OCI-M1 (cell line): ENCODE measurements at regions not wholly inside any gene's neighbourhood (a gene's known extent, or its start where the extent isn't known, plus 50 kb on each side); places are given as distances from the start of the nearest gene placed in this dataset.
A peak's percentile ranks its signal among the peaks of the same experiment; 100 is the strongest.
"Not testable (repeated sequence)": the region's sequence is repeated elsewhere in the genome, so short reads cannot be mapped to it uniquely, and the experiment has no call there.

Source experiments
- DNase-seq: peaks from one replicate; lab custom pipeline; 2025; lab: John Stamatoyannopoulos, UW

GRCh38 chr6:67879105-67879904, 755.8 kb upstream of the ADGRB3 start:
- peak; percentile 73 for DNase-seq

GRCh38 chr6:67878216-67878615, 756.9 kb upstream of the ADGRB3 start:
- not testable (repeated sequence) for DNase-seq

DNA sequence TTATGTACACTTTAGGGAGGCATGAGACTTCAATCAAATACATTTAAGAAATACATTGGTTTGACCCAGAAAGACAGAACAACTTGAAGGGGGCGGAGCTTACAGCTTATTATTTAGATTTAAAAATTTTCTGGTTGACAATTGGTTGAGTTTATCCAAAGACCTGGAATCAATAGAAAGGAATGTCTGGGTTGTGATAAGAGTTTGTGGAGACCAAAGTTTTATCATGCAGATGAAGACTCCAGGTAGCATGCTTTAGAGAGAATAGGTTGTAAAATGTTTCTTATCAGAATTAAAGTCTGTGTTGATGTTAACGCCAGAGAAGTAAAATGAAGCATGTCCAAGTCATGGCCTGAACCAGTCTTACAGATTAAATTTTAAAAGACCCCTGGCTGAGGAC, 757.8 kb upstream of the ADGRB3 start:
- no peak for DNase-seq

- DNase-seq = no peak
These were observed 759.2 kb upstream of the ADGRB3 start for GRCh38 chr6:67875877-67876383.

- DNase-seq = no peak
These were observed 764.8 kb upstream of the ADGRB3 start for GRCh38 chr6:67870321-67870720.

DNA sequence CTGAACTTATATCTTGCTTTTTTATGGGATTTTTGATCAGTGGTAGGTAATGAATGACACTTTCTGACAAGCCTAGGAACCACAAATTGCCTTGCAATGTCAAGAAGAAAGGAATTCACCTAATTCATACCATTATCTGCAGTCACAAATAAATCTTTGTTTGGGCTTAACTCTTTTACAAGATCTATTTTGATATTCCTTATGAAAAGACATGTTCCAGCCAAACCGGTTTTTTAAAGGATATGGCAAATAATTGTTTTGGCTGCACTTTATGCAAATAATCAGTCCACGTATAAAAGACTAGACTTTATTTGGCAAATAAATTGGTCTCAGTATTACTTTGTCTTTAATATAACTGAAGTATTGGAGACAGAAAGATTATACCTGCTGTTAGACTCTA, 771.7 kb upstream of the ADGRB3 start:
- DNase-seq = no peak

- DNase-seq = no peak
These were observed 781.0 kb upstream of the ADGRB3 start for GRCh38 chr6:67854098-67854497.

DNA sequence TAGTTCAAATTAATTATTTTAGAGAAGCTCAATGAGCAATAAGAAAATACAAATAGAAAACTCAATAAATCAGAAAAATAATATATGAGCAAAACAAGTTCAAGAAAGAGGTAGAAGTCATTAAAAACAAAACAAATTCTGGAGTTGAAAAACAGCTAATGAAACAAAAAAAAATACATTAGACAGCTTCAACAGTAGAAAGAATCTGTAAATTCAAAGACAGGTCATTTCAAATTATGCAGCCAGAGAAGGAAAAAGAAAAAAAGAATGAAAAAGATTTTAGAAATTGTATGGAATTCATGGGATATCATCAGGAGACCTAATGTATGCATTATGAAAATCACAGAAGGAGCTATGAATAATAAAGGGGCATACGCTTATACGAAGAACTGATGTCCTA, 795.3 kb upstream of the ADGRB3 start:
- DNase-seq = no peak

- no peak for DNase-seq
These were observed 809.7 kb upstream of the ADGRB3 start for GRCh38 chr6:67825201-67825895.

DNA sequence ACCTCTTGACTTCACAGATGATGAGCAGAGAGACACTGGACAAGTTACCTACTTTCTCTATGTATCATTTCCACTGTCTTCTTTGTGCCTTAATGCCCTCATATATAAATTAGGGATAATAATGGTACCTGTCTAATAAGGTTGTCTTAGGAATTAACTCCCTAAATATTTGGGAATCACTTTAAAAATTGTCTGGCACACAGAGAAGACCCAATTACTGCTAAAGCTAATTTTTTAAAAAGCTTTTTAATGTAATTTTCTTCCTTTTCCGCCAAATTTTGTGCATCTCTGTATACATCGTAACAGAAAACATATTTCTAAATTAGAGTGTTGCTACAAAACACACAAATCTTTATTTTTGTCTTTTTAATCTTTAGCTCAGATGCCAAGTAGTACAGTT, 816.8 kb upstream of the ADGRB3 start:
- no peak for DNase-seq

DNA sequence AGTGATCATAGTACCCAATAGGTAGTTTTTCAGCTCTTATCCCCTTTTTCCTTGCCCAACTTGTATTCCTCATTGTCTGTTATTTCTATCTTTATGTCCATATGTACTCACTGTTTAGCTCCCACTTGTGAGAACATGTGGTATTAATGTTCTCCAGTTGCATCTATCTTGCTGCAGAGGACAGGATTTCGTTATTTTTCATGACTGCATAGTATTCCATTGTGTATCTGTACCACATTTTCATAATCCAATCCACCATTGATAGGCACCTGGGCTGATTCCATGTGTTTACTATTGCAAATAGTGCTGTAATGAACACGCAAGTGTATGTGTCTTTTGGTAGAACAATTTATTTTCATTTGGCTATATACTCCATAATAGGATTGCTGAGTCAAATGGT, 819.5 kb upstream of the ADGRB3 start:
- no peak for DNase-seq

DNA sequence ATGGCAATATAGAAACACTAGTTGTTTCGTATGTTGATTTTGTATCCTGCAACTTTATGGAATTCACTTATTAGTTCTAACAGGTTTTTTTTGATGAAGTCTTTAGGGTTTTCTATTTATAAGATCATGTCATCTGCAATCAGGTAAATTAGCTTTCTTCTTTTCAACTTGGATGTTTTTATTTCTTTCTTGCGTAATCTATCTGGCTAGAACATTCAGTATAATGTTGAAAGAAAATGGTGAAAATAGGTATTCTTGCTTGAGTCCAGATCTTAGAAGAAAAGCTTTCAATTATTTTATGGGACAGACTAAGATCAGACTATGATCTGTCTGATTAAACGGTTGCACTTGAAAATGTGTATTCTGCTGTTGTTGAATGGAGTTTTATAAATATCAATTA, 820.8 kb upstream of the ADGRB3 start:
- DNase-seq = no peak

- DNase-seq = no peak
These were observed 822.4 kb upstream of the ADGRB3 start for GRCh38 chr6:67812693-67813092.

DNA sequence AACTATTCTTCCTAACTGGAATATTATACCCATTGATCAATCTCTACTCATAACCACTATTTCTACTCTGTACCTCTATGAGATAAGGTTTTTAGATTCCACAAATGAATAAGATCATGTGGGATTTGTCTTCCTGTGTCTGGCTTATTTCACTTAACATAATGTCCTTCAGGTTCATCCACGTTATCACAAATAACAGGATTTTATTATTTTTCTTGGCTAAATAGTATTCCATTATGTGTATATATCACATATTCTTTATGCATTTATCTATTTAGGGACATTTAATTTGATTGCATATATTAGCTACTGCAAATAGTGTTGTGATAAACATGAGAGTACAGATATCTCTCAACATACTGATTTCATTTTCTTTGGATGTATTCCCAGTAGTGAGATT, 823.0 kb upstream of the ADGRB3 start:
- DNase-seq = no peak

DNA sequence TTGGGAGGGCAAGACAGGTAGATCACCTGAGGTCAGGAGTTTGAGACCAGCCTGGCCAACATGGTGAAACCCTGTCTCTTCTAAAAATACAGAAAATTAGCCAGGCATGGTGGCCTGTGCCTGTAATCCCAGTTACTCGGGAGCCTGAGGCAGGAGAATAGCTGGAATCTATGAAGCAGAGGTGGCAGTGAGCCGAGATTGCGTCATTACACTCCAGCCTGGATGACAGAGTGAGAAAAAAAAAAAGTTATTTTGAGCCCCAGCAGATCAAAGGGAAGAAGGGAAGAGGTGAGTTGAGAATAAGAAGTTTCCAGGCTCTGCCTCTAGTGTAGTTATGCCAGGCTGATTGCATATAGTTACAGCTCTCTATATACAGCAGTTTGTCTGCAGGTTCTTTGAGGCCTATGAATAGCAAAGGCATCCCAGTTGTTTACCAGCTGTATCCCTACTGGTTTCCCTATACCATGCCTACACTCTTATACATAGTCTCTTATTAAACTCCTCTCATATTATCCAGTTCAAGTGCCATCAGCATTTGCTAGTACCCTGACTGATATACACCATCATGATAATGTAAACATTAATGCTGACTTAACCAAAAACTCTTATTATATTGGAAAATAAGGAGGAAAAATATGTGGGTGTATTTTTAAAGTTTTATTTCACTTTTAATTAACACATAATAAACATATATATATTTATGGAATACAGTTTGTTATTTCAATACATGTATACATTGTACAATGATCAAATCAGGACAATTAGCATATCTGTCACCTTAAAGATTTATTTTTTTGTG, 823.6 kb upstream of the ADGRB3 start:
- no peak for DNase-seq

DNA sequence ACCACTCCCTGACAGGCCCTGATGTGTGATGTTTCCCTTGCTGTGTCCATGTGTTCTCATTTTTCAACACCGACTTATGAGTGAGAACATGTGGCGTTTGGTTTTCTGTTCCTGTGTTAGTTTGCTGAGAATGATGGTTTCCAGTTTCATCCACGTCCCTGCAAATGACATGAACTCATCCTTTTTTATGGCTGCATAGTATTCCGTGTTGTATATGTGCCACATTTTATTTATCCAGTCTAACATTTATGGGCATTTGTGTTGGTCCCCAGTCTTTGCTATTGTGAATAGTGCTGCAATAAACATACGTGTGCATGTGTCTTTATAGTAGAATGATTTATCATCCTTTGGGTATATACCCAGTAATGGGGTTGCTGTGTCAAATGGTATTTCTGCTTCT, 830.3 kb upstream of the ADGRB3 start:
- DNase-seq = not testable (repeated sequence)

DNA sequence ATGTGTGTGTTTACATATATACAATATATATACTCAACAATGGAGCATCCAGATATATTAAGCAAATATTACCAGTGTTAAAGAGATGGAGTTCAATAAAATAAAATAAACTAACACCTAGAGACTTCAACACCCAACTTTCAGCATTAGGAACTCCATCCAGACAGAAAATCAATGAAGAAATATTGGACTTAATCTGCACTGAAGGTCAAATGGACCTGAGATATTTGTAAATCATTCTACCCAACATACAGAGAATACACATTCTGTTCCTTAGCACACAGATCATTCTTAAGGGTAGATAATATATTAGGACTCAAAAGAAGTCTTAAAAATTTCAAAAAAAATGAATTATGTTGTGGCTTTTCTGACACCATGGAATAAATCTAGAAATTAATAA, 832.3 kb upstream of the ADGRB3 start:
- DNase-seq = no peak

DNA sequence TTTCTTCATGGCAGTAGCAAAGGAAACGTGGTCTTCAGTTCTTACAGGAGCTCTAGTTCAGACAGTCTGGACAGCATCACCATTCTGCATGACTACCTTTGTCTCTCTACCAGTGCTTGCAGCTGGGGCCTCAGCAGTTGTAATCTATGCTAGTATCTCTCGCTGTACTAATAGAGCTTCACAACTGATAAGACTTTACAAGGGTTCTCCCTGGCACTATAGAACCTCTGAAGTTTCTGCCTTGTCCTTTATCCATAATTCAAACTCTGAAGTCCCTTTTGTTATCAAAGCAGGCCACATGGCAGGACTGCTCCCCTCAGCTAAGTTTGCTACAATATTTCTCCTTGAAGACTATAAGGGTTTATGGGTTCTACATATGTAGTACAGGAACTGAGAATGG, 842.1 kb upstream of the ADGRB3 start:
- DNase-seq = peak; percentile 48

DNA sequence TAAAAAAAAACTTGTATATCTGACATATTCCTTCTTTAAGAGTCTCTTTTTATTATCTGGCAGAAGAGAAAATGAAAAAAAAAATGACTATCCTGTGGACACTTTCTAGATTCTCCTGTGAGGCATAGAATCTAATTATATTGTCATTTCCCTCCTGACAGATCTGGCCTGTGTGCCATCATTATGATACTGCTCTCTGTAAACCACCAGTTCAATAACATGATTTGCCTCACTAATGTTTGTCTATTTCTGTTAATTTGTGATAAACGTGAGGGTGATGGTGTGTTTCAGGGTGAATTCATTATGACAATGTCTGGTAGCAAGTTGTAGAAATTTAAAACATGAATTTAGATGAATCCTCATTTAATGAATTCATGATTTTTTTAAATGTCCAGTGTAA, 844.5 kb upstream of the ADGRB3 start:
- DNase-seq = no peak

DNA sequence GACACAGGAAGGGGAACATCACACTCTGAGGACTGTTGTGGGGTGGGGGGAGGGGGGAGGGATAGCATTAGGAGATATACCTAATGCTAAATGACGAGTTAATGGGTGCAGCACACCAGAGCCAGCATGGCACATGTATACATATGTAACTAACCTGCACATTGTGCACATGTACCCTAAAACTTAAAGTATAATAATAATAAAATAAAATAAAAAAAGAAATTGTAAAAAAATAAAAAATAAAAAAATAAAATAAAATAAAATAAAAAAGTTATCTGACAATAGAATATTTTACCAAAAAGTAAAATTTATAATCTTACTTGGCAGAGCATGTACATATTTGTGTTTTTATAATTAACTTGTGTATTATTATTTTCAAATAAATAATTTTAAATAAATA, 848.0 kb upstream of the ADGRB3 start:
- not testable (repeated sequence) for DNase-seq

DNA sequence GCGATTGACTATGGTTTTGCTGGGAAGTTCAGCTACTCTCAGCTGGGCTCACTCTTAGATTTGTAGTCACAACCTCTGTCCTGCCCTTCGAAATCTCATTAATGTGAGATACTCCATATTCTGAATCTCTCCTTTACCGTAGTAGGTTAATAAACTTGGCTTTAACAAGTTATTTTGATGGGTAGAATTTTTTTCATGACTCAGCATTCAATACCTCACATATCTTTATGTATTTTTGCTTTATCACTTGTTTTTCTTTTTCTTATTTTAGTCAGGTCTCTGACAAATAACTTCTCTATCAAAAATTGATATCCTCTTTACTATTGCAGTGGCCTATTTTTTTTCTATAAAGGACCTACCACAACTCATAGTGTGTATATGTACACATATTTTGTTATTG, 855.2 kb upstream of the ADGRB3 start:
- DNase-seq = no peak

DNA sequence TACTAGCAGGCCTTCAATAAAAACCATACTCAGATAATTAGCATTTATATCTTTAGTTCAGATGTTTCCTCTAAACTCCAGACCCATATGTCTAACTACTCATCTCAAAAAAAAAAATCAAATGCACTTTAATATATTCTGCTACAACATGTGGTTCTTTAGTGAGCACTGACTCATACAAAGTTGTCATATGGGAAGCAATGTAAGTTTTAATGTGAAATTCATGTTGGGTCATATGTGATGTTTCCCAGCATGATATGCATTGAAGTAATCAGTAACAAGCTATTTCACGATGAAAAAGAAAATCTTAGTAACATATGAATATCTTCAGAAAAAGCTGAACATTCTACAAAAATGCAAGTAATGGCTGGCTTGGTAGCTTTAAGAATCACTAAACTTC, 859.7 kb upstream of the ADGRB3 start:
- no peak for DNase-seq

- DNase-seq = no peak
These were observed 866.1 kb upstream of the ADGRB3 start for GRCh38 chr6:67768972-67769371.
